Epithelial cell of proximal tubule (primary cell): ENCODE measurements at regions not wholly inside any gene's neighbourhood (a gene's known extent, or its start where the extent isn't known, plus 50 kb on each side); places are given as distances from the start of the nearest gene placed in this dataset.

Experiments used
- DNase-seq: peaks from one replicate; pipeline ENCODE4 v3.0.0-alpha.2; 2011; ENCODE audit warnings: low read depth
- H3K4me3 ChIP-seq: 2 replicates; pipeline ENCODE4 v1.5.1; 2011; ENCODE audit warnings: low read depth, mild to moderate bottlenecking, low read length
- CTCF ChIP-seq: conservative IDR thresholded peaks from 2 replicates; pipeline ENCODE4 v1.5.1; 2012; ENCODE audit warnings: low read depth, mild to moderate bottlenecking, low read length

DNA sequence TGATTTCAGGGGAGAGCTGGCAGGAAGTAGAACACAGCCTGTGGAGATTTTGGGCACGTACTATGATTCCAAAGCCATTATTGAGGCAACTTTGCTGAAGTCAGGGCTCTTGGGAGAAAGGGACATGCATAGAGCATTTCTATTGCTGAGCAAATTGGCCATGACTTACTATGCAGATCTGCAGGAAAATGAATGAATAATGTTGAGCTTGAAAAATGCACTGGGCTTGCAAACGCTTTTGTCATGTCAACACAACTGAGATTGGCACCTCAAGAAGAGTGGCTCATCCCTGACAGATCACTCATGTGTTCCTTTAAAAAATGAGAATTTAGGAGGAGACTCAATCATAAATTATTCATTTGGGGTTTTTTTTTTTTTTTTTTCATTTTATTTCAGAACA lies 230.5 kb downstream of the MBD2 start:
- no peak overlapping the region for H3K4me3 ChIP-seq
- no peak for TF ChIP-seq CTCF
- DNase-seq, result no peak

DNA sequence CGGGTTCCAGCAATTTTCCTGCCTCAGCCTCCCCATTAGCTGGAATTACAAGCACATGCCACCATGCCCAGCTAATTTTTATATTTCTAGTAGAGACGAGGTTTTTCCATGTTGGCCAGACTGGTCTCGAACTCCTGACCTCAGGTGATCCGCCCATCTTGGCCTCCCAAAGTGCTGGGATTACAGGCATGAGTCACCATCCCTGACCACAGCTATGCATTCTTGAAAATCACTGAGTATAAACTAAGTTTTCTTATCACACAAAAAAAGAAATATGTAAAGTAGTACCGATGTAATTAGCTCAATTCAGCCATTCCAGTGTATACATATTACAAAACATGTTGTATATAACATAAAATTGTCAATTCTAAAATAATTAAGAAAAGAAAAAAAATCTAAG lies 232.7 kb downstream of the MBD2 start:
- TF ChIP-seq CTCF, result no peak
- DNase-seq, result no peak
- no peak overlapping the region for H3K4me3 ChIP-seq

- DNase-seq, result peak; percentile 56
- no peak overlapping the region for H3K4me3 ChIP-seq
- TF ChIP-seq CTCF, result no peak
Measured at GRCh38 chr18:53991202-53991601, 233.3 kb downstream of the MBD2 start.

DNA sequence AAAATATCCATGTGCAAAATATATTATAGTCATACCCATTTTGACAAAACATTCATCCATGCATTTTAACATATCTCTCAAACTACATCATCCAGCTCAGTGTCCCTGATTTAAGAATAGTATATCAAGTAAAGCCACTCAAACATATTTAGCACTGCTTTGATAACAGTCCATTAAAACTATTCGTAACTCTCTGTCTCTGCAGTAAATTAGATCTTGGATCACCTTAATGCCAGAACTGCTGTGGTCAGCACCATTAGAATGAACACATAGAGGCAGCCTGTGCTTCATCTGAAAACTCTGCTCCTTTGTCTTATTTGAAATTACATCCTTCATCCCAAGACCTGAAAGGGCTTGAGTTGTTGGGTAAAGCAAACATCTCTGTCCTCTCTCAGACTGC lies 234.0 kb downstream of the MBD2 start:
- no peak for DNase-seq
- TF ChIP-seq CTCF, result no peak
- H3K4me3 ChIP-seq, result no peak overlapping the region

DNA sequence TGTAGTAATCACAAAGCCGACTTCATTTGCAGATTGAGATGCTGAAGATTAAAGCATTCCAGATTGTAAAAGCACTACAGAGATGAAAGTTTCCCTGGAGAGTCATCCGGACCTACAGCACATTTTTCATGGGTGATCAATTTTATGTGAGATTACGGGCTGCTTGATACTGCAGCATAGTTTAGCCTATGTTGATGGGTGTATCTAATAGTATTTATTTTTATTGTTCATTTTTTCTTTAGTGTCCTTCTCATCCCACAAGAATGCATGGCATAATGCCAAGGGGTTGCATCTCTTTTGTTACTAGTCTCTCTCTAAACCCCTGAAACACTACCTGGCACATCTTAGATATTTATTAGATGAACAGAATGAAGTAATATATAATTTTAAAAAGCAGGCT lies 240.4 kb downstream of the MBD2 start:
- DNase-seq, result no peak

GRCh38 chr18:53971331-53971730 lies 253.1 kb downstream of the MBD2 start:
- no peak overlapping the region for H3K4me3 ChIP-seq
- DNase-seq, result no peak
- no peak for TF ChIP-seq CTCF

More for the DNA sequence above, 240.4 kb downstream of the MBD2 start:
- H3K4me3 ChIP-seq, result no peak overlapping the region
- no peak for TF ChIP-seq CTCF

- H3K4me3 ChIP-seq, result no peak overlapping the region
- no peak for DNase-seq
- TF ChIP-seq CTCF, result no peak
Measured at GRCh38 chr18:53952700-53953099, 271.8 kb downstream of the MBD2 start.
